Endothelial cell (in vitro differentiated cells): ENCODE measurements at regions not wholly inside any gene's neighbourhood (a gene's known extent, or its start where the extent isn't known, plus 50 kb on each side); places are given as distances from the start of the nearest gene placed in this dataset.

ENCODE experiments used
- DNase-seq: peaks from one replicate; pipeline ENCODE4 v3.0.0; 2021; ENCODE audit warnings: low spot score
- H3K27ac Mint-ChIP-seq: one replicate; pipeline ENCODE4 v1.8.0; 2021; ENCODE audit warnings: mixed read lengths, inconsistent platforms; ENCODE audit not compliant: unreplicated experiment
- H3K27me3 Mint-ChIP-seq: one replicate; pipeline ENCODE4 v1.8.0; 2021; ENCODE audit warnings: mild to moderate bottlenecking, moderate library complexity, mixed read lengths, inconsistent platforms; ENCODE audit not compliant: unreplicated experiment
- H3K36me3 Mint-ChIP-seq: one replicate; pipeline ENCODE4 v1.8.0; 2021; ENCODE audit warnings: mild to moderate bottlenecking, low read depth, mixed read lengths, inconsistent platforms; ENCODE audit not compliant: unreplicated experiment
- H3K4me1 Mint-ChIP-seq: one replicate; pipeline ENCODE4 v1.8.0; 2021; ENCODE audit warnings: mild to moderate bottlenecking, mixed read lengths, inconsistent platforms; ENCODE audit not compliant: unreplicated experiment
- H3K4me3 Mint-ChIP-seq: one replicate; pipeline ENCODE4 v1.8.0; 2021; ENCODE audit warnings: mild to moderate bottlenecking, mixed read lengths, inconsistent platforms; ENCODE audit not compliant: unreplicated experiment
- H3K9me3 Mint-ChIP-seq: one replicate; pipeline ENCODE4 v1.8.0; 2021; ENCODE audit warnings: mixed read lengths, inconsistent platforms; ENCODE audit not compliant: unreplicated experiment
- CTCF ChIP-seq: fragments of 200-600 bp; sonication (generic); IDR thresholded peaks from one replicate; pipeline ENCODE4 v1.5.0; 2021; ENCODE audit warnings: antibody characterized with exemption; ENCODE audit not compliant: unreplicated experiment

- Mint-ChIP-seq H3K4me3 (no peak overlapping the region), H3K36me3 (no peaks in the 10 kb centered on the region), H3K27ac (no peak overlapping the region), H3K4me1 (peaks cover 11% of the 10 kb centered on the region), H3K9me3 (no peaks in the 10 kb centered on the region), H3K27me3 (peaks cover 5% of the 10 kb centered on the region)
- no peak for TF ChIP-seq CTCF
- no peak for DNase-seq
These were observed 192.3 kb upstream of the SALL1 start for GRCh38 chr16:51343411-51343810.

- Mint-ChIP-seq H3K27me3 (peaks cover 5% of the 10 kb centered on the region), H3K9me3 (no peaks in the 10 kb centered on the region), H3K4me3 (no peak overlapping the region), H3K27ac (no peak overlapping the region), H3K36me3 (no peaks in the 10 kb centered on the region), H3K4me1 (peaks cover 11% of the 10 kb centered on the region)
- TF ChIP-seq CTCF, result no peak
- no peak for DNase-seq
These were observed 190.1 kb upstream of the SALL1 start for GRCh38 chr16:51341204-51341603.

GRCh38 chr16:51337662-51338061, 186.6 kb upstream of the SALL1 start:
- Mint-ChIP-seq H3K4me1 (no peaks in the 10 kb centered on the region), H3K4me3 (no peak overlapping the region), H3K9me3 (no peaks in the 10 kb centered on the region), H3K36me3 (no peaks in the 10 kb centered on the region), H3K27me3 (peaks cover 3% of the 10 kb centered on the region), H3K27ac (no peak overlapping the region)
- DNase-seq, result no peak
- TF ChIP-seq CTCF, result peak; percentile 19

- DNase-seq, result no peak
- Mint-ChIP-seq H3K4me3 (no peak overlapping the region), H3K36me3 (no peaks in the 10 kb centered on the region), H3K27ac (no peak overlapping the region), H3K9me3 (no peaks in the 10 kb centered on the region), H3K4me1 (no peaks in the 10 kb centered on the region), H3K27me3 (no peaks in the 10 kb centered on the region)
- no peak for TF ChIP-seq CTCF
These were observed 177.7 kb upstream of the SALL1 start for GRCh38 chr16:51328733-51329132.

GRCh38 chr16:51327001-51327400, 175.9 kb upstream of the SALL1 start:
- no peak overlapping the region for H3K27ac Mint-ChIP-seq
- no peak overlapping the region for H3K4me3 Mint-ChIP-seq
- no peaks in the 10 kb centered on the region for H3K9me3 Mint-ChIP-seq
- H3K27me3 Mint-ChIP-seq, result peaks cover 2% of the 10 kb centered on the region
- no peak for TF ChIP-seq CTCF
- H3K4me1 Mint-ChIP-seq, result no peaks in the 10 kb centered on the region
- H3K36me3 Mint-ChIP-seq, result no peaks in the 10 kb centered on the region
- DNase-seq, result no peak
